ENCODE measurements at regions not wholly inside any gene's neighbourhood (a gene's known extent, or its start where the extent isn't known, plus 50 kb on each side); places are given as distances from the start of the nearest gene placed in this dataset.
A peak's percentile ranks its signal among the peaks of the same experiment; 100 is the strongest.
"Not testable (repeated sequence)": the region's sequence is repeated elsewhere in the genome, so short reads cannot be mapped to it uniquely, and the experiment has no call there.

DNA sequence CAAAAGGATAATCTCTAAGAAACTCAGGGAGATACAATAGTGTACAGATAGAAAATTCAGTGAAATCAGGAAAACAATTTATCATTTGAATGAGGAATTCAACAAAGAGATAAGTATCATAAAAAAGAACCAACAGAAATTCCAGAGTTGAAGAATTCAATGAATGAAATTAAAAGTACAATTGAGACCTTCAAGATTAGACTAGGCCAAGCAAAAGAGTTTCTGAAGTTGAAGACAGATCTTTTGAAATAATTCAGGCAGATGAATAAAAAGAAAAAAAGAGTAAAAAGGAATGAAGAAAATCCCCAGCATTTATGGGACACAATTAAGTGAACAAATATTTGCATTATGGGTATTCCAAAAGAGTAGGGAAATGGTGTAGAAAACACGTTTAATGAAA, 412.6 kb downstream of the TMEM121 start:
- no peak overlapping the region for H3K4me3 ChIP-seq (ENCODE audit: low read depth, low read length)
- no peak for DNase-seq (ENCODE audit: low read depth)
- TF ChIP-seq, protein P1, sequence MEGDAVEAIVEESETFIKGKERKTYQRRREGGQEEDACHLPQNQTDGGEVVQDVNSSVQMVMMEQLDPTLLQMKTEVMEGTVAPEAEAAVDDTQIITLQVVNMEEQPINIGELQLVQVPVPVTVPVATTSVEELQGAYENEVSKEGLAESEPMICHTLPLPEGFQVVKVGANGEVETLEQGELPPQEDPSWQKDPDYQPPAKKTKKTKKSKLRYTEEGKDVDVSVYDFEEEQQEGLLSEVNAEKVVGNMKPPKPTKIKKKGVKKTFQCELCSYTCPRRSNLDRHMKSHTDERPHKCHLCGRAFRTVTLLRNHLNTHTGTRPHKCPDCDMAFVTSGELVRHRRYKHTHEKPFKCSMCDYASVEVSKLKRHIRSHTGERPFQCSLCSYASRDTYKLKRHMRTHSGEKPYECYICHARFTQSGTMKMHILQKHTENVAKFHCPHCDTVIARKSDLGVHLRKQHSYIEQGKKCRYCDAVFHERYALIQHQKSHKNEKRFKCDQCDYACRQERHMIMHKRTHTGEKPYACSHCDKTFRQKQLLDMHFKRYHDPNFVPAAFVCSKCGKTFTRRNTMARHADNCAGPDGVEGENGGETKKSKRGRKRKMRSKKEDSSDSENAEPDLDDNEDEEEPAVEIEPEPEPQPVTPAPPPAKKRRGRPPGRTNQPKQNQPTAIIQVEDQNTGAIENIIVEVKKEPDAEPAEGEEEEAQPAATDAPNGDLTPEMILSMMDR (IDR thresholded peaks at IDR 0.05; ENCODE audit: insufficient read depth, low read depth, low read length, missing control alignments) = no peak

DNA sequence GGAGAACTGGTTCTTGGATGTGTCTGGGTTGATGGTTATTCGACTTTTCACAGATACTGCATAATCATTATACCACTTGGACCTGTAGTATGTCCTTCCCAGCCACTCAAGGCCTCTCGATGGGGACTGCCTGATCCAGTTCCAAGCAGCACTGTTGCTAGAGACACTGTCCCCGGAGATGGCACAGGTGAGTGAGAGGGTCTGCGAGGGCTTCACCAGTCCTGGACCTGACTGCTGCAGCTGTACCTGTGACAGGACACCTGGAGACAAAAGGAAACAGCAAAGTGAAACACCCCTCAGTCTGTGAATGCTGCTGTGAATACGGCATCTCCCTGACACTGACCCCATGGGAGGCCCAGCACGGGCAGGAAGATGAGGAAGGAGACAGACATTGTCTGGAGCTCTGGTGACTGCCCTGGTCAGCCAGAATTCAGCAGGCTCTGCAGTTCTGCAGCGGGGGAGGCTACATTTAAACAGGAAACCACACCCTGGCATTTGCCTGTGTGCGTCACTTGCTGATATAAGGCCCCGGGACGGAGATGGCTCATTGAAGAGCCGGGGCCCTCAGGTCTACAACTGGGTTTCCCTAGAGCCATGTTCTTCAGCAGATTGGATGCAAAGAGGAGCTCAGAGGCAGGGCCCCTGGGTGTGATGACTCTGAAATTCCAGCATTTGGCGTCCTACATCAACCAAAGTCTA, 413.6 kb downstream of the TMEM121 start:
- TF ChIP-seq, protein P1 (IDR thresholded peaks at IDR 0.05; ENCODE audit: insufficient read depth, low read depth, low read length, missing control alignments) = no peak
- H3K4me3 ChIP-seq (ENCODE audit: low read depth, low read length) = no peak overlapping the region
- DNase-seq (ENCODE audit: low read depth) = peak; percentile 46

DNA sequence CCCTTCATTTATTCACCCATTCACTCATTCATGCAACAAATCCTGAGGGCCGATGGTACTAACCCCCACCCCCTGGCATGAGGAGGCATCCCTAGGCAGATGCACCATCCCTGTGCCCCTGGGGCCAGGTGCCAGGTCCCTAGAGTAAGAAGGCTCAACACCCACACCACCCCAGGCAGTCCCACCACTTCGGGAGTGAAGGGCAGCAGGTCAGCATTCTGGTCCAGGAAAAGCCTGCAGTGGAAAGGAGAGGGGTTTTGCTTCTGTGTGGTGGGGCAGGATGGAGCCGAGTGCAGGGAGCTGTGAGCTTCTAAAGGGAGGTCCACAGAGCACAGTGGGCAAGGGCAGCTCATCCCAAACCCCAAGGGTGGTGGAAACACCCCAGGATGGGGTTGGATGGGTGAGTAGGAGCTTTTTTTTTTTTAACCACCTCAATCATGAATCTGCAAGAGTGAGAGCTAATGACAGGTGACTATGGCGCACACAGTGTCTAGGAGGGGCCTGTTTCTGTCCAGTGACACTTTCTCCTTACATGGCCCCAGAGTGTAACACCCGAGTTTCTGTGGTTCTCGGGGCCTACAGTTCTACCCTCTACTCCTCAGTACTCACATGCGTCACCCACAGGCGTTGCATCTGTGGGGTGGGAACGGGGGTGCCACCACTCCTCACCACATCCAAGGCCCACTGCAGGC, 414.3 kb downstream of the TMEM121 start:
- no peak for DNase-seq (ENCODE audit: low read depth)
- H3K4me3 ChIP-seq (ENCODE audit: low read depth, low read length) = no peak overlapping the region
- TF ChIP-seq, protein P1 (IDR thresholded peaks at IDR 0.05; ENCODE audit: insufficient read depth, low read depth, low read length, missing control alignments) = no peak

DNA sequence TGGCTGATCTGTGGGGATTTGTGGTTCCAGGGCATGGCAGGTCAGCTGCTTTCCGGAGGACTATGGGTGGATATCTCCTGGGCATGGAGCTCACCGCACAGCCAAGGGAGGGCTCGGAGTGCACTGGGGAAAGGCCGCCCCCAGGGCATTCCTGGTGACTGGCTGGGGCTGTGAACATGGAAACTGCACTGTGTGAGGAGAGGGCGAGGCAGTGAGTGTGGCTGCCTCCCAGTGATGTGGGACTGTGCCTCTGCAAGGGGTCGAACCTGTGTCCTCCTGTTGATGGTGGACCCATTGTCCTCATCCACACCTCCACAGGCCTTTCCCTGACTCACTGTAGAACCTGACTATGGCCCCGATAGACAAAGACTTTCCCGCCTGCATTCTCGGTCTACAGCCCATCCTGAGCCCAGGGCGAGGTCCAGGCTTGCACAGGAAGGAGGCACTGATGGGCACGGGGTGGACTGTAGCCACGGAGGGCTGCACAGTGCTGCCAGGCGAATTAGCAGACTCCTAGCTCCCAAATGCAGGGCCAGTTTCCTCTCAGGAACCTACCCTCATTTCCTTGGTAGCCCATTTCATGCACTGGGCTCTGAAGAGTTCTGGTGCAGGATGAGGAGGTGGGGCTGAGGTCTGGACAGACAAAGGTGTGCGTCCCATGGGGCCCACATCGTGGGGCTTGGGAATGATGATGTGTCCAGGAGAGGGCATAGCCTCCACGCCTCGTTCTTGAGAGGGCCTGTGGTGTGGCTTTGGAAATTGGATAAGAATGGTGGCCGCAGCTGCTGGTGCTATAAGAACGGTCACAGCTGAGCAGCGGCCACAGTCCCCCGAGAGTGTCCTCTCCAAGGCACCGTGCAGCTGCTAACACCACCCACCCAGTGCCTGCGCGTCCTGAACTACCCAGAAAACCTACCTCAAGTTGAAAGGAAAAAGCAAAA, 415.1 kb downstream of the TMEM121 start:
- no peak for DNase-seq (ENCODE audit: low read depth)
- no peak overlapping the region for H3K4me3 ChIP-seq (ENCODE audit: low read depth, low read length)
- TF ChIP-seq, protein P1 (IDR thresholded peaks at IDR 0.05; ENCODE audit: insufficient read depth, low read depth, low read length, missing control alignments) = no peak

DNA sequence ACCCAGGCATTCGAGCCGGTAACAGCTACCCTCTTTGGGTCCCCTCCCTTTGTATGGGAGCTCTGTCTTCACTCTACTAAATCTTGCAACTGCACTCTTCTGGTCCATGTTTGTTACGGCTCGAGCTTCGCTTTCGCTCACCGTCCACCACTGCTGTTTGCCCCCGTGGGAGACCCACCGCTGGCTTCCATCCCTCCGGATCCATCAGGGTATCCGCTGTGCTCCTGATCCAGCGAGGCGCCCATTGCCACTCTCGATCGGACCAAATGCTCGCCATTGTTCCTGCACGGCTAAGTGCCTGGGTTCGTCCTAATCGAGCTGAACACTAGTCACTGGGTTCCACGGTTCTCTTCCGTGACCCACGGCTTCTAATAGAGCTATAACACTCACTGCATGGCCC, 416.3 kb downstream of the TMEM121 start:
- not testable (repeated sequence) for H3K4me3 ChIP-seq (ENCODE audit: low read depth, low read length)

DNA sequence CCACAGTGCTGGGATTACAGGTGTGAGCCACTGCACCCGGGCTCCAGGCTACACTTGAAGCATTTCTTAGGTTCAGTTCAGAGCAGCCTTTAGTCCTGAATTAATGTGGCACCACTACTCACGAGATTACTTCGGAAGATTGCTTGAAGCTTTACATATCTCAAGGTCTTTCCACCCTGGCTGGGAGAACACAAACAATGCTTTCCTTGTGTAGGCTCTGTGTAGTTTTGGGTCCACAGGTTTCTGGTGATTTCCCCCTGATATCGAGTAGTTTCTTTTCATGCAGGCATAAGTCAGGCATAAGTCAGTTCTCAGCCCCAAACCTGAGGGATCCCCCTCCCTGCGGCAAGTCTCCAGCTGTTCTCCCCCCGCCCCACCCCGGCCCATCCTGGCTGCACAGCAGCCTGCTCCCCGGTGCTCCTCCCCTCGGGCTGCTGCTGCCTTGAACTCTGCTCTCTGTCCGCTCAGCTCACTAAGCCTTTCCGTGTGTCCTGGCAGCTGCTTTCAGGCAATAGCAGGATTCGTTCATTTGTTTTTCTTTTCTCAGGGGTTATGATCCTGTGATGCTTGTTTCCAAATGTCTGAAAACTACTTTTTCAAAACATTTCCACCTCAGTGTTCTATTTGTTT, 417.7 kb downstream of the TMEM121 start:
- no peak overlapping the region for H3K4me3 ChIP-seq (ENCODE audit: low read depth, low read length)
- TF ChIP-seq, protein P1 (IDR thresholded peaks at IDR 0.05; ENCODE audit: insufficient read depth, low read depth, low read length, missing control alignments) = no peak
- DNase-seq (ENCODE audit: low read depth) = no peak

More for the DNA sequence above, 416.3 kb downstream of the TMEM121 start:
- not testable (repeated sequence) for DNase-seq (ENCODE audit: low read depth)
